GM19351 (cell line): ENCODE measurements at regions not wholly inside any gene's neighbourhood (a gene's known extent, or its start where the extent isn't known, plus 50 kb on each side); places are given as distances from the start of the nearest gene placed in this dataset.
A peak's percentile ranks its signal among the peaks of the same experiment; 100 is the strongest.
"Not testable (repeated sequence)": the region's sequence is repeated elsewhere in the genome, so short reads cannot be mapped to it uniquely, and the experiment has no call there.

ENCODE experiments used
- ATAC-seq: cut with Tn5 transposase; IDR thresholded peaks from one replicate; pipeline ENCODE4 v1.9.1; 2021; ENCODE audit warnings: mild to moderate bottlenecking, moderate library complexity; ENCODE audit not compliant: unreplicated experiment

DNA sequence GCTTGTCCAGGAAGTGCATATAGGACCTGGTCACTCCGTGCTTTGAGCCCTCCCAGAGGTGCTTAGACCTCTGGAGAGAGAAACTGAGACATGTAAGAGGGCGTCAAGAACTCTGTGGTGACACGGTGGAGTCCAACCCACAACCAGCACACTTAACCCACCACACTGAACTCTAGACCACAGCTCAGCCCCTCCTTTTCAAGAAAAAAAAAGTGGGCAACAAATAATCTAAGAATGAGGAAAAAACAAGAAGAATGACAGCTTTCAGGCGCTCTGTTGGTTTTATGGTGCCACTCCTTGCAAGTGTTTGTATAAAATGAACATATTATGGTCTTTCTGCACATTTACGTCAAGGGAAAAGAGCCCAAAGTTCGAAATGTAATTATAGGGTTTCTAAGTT lies 50.2 kb upstream of the SNAPC3 start:
- no peak for ATAC-seq

GRCh38 chr9:15371448-15371845 lies 51.2 kb upstream of the SNAPC3 start:
- no peak for ATAC-seq

GRCh38 chr9:15370466-15371447 lies 51.9 kb upstream of the SNAPC3 start:
- ATAC-seq: no peak

DNA sequence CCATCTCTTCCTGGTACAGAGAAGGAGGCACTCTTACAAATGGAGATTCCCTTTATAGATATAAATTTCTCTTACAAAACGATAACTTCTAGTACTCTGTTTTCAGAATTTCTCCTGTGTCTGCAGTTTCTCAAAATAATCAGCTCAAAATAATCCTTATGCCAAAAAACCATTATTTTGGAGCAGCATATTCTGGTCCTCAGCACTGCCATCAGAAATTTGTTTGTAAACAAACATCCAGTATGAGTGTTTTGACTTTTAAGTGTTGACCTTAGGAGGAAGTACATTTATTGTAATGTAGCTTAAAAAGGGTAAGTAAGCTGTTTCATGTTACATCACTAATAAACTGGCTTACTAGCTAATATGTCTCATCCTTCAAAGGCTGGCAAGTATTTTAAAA lies 52.8 kb upstream of the SNAPC3 start:
- ATAC-seq: no peak

DNA sequence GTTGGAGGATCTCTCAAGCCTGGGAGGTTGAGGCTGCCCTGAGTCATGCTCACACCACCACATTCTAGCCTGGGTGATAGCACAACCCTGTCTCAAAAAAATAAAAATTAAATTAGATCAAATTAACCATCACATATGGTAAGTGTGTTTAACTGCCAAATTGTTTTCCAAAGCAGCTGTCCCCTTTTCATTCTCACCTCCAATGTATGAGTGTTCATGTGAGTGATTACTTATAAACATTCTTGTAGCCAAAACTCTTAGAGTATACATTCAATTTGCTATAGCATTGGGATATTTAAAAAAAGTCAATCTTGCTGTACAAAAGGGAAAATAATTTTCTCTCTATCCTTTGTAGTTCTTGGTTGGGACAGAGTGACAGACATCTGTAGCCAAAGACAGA lies 53.4 kb upstream of the SNAPC3 start:
- no peak for ATAC-seq

GRCh38 chr9:15364975-15365553 lies 57.6 kb upstream of the SNAPC3 start:
- not testable (repeated sequence) for ATAC-seq

DNA sequence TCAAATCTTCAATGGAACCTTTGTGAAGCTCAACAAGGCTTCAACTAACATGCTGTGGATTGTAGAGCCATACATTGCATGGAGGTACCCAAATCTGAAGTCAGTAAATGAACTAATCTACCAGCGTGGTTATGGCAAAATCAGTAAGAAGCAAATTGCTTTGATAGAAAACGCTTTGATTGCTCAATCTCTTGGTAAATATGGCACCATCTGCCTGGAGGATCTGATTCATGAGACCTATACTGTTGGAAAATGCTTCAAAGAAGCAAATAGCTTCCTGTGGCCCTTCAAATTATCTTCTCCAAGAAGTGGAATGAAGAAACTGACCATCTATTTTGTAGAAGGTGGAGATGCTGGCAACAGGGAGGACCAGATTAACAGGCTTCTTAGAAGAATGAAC lies 54.7 kb upstream of the TTC39B start:
- no peak for ATAC-seq

DNA sequence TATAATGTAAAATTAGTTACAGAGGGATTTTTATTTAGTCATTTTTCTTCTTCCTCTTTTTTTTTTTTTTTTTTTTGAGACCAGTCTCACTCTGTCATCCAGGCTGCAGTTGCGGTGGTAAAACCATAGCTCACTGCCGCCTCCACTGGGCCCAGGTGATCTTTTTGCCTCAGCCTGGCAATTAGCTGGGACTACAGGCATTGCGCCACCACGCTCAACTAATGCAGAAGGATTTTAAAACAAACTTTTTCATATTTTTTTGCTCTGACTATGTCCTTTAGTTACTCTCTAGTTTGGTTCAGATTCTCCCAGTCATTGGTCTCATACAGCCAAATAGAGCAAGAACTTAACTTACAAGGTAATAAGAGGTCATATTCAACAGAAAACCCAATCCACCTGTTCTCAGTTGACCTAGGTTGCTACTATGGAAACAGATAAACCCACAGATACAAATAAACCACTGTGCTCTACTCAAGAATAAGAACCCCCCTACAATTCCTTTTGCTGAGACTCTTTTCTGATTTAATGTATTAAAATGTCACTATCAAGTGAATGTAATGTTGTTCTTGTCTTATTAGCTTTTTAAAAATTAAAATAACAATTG lies 50.1 kb upstream of the TTC39B start:
- peak; percentile 99 for ATAC-seq
